Suprapubic skin (tissue), 3 donors: ENCODE measurements at regions not wholly inside any gene's neighbourhood (a gene's known extent, or its start where the extent isn't known, plus 50 kb on each side); places are given as distances from the start of the nearest gene placed in this dataset.

Experiments
- EP300 ChIP-seq: sonication (generic); formaldehyde crosslinking; IDR thresholded peaks from one replicate; pipeline ENCODE4 v1.6.1; 2017; ENCODE audit warnings: antibody characterized with exemption
- TF ChIP-seq, protein P1 (sequence below), 2 donors: fragments of 200-600 bp in 1 of 2; fragments of 450-650 bp in 1 of 2; sonication (generic) in 1 of 2; IDR thresholded peaks; one replicate each; pipeline ENCODE4 v1.5.1; 2016 to 2019; ENCODE audit warnings: antibody characterized with exemption in 2 of 2, mild to moderate bottlenecking in 1 of 2, moderate library complexity in 1 of 2

DNA sequence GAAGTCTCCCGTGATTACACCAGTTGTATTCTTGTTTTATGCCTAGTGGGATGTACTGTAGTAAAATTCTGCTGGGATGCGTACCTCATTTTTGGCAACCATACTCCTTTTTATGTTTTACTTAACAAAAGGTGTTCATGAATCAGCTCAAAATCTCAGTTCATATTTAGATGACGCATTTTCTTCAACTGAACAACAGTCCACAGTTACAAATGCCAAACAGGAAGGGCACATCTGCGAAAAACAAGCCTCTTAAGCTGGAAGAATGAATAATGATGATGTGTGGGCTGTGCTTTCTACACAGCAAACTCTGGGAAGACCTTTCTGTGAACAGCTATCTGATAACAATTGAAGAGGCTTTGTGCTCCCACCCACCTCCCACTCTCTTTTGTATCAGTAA lies 68.4 kb upstream of the NRBF2 start:
- TF ChIP-seq, protein P1, sequence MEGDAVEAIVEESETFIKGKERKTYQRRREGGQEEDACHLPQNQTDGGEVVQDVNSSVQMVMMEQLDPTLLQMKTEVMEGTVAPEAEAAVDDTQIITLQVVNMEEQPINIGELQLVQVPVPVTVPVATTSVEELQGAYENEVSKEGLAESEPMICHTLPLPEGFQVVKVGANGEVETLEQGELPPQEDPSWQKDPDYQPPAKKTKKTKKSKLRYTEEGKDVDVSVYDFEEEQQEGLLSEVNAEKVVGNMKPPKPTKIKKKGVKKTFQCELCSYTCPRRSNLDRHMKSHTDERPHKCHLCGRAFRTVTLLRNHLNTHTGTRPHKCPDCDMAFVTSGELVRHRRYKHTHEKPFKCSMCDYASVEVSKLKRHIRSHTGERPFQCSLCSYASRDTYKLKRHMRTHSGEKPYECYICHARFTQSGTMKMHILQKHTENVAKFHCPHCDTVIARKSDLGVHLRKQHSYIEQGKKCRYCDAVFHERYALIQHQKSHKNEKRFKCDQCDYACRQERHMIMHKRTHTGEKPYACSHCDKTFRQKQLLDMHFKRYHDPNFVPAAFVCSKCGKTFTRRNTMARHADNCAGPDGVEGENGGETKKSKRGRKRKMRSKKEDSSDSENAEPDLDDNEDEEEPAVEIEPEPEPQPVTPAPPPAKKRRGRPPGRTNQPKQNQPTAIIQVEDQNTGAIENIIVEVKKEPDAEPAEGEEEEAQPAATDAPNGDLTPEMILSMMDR (IDR thresholded peaks at IDR 0.05): no peak
- no peak for TF ChIP-seq EP300
